HG03039 (cell line): ENCODE measurements at regions not wholly inside any gene's neighbourhood (a gene's known extent, or its start where the extent isn't known, plus 50 kb on each side); places are given as distances from the start of the nearest gene placed in this dataset.

ENCODE experiments used
- ATAC-seq: cut with Tn5 transposase; IDR thresholded peaks from one replicate; pipeline ENCODE4 v1.9.1; 2021; ENCODE audit warnings: mild to moderate bottlenecking, moderate library complexity; ENCODE audit not compliant: unreplicated experiment

GRCh38 chr7:114130866-114131265 is 212.1 kb upstream of the PPP1R3A start:
- ATAC-seq: no peak

GRCh38 chr7:114128880-114129279 is 210.1 kb upstream of the PPP1R3A start:
- no peak for ATAC-seq

GRCh38 chr7:114126095-114126494 is 207.3 kb upstream of the PPP1R3A start:
- ATAC-seq: no peak

GRCh38 chr7:114112806-114113205 is 194.0 kb upstream of the PPP1R3A start:
- ATAC-seq: no peak

- no peak for ATAC-seq
Observed at GRCh38 chr7:114110666-114111065, 191.9 kb upstream of the PPP1R3A start.

- ATAC-seq: no peak
Observed at GRCh38 chr7:114109721-114110120, 190.9 kb upstream of the PPP1R3A start.

- no peak for ATAC-seq
Observed at GRCh38 chr7:114109304-114109703, 190.5 kb upstream of the PPP1R3A start.

- no peak for ATAC-seq
Observed at GRCh38 chr7:114108510-114108909, 189.7 kb upstream of the PPP1R3A start.

GRCh38 chr7:114107522-114107921 is 188.7 kb upstream of the PPP1R3A start:
- no peak for ATAC-seq

- ATAC-seq: no peak
Observed at GRCh38 chr7:114104035-114104434, 185.2 kb upstream of the PPP1R3A start.

GRCh38 chr7:114102996-114103395 is 184.2 kb upstream of the PPP1R3A start:
- no peak for ATAC-seq

- ATAC-seq: no peak
Observed at GRCh38 chr7:114102131-114102530, 183.3 kb upstream of the PPP1R3A start.

- ATAC-seq: no peak
Observed at GRCh38 chr7:114100810-114101209, 182.0 kb upstream of the PPP1R3A start.

- ATAC-seq: no peak
Observed at GRCh38 chr7:114099337-114099736, 180.5 kb upstream of the PPP1R3A start.

GRCh38 chr7:114095885-114096284 is 177.1 kb upstream of the PPP1R3A start:
- no peak for ATAC-seq

- no peak for ATAC-seq
Observed at GRCh38 chr7:114088470-114088940, 169.7 kb upstream of the PPP1R3A start.

GRCh38 chr7:114087653-114088469 is 169.1 kb upstream of the PPP1R3A start:
- ATAC-seq: no peak

GRCh38 chr7:114086914-114087652 is 168.3 kb upstream of the PPP1R3A start:
- no peak for ATAC-seq

- no peak for ATAC-seq
Observed at GRCh38 chr7:114086537-114086913, 167.7 kb upstream of the PPP1R3A start.

- ATAC-seq: no peak
Observed at GRCh38 chr7:114085592-114086501, 167.0 kb upstream of the PPP1R3A start.

GRCh38 chr7:114085313-114085591 is 166.4 kb upstream of the PPP1R3A start:
- no peak for ATAC-seq
